Activated naive CD4-positive, alpha-beta T cell (primary cell): ENCODE measurements at regions not wholly inside any gene's neighbourhood (a gene's known extent, or its start where the extent isn't known, plus 50 kb on each side); places are given as distances from the start of the nearest gene placed in this dataset.
"Not testable (repeated sequence)": the region's sequence is repeated elsewhere in the genome, so short reads cannot be mapped to it uniquely, and the experiment has no call there.

Experiments used
- DNase-seq, 4 experiments: peaks; one replicate each; lab custom pipeline; 2025; lab: John Stamatoyannopoulos, UW

DNA sequence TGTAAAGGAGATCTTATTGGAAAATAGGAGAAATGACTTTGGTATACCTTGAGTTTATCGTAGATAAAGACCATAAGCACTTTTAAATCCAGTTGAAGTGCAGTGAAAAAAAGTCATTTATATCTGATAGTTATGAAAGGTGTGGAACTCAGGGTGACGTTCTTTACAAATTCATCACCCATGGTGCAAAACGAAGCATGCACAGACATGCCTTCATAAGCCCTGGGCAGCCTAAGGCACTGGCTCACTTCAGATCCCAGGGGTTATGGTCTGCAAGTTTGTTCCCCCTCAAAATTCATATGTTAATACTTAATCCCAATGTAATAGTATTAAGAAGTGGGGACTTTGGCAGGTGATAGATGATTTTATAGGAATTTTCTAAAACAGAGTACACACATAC is 1216.4 kb upstream of the USP15 start:
- DNase-seq = no peak

GRCh38 chr12:61044766-61045165 is 1215.4 kb upstream of the USP15 start:
- no peak for DNase-seq

DNA sequence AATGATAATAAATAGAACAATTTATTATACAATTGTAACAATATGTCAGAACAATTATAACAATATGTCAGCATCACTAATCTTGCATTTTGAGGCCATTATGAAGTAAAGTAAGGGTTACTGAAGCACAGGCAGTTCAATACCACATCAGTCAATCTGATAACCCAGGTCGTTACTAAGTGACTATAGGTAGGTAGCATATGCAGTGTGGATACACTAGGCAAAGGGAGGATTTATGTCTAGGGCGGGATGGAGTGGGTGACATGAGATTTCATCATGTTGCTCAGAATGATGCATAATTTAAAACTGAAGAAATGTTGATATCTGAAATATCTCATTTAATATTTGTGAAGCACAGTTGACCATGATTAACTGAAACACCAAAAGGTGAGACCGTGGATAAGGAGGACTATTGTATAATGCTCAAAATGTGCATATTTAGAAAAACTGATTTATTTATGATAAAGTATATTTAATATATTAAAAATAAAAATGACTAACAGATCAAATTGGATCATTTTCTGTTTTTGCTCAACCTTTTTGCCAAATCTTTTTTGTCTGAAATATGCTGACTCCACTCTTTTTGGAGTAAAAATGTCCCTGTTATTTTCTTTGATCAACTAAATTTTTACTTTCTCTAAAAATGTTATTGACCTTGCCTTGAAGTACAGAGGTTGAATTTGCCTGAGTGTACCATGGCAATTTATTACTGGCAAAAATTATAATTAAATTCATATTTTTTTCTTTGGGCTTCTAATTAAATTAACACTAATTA is 1189.4 kb upstream of the USP15 start:
- DNase-seq = no peak

GRCh38 chr12:61072717-61073116 is 1187.5 kb upstream of the USP15 start:
- no peak for DNase-seq

DNA sequence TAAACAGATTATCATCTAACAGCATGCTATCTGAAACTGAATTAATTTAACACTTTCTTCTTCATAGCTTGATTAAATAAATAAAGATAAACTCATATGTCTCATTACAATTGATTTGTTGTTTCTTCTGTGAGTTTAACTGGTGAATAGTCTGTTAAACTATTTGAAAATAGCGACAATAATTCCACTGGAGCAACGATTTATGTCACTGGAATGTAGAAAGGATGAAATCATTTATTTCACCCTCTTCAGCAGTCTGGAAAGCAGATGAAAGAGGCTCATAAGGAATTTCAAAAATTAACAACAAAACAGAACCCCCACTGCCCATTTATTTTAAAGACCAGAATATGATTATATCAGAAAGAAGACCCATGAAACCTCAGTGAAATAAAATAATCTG is 1165.1 kb upstream of the USP15 start:
- no peak for DNase-seq

DNA sequence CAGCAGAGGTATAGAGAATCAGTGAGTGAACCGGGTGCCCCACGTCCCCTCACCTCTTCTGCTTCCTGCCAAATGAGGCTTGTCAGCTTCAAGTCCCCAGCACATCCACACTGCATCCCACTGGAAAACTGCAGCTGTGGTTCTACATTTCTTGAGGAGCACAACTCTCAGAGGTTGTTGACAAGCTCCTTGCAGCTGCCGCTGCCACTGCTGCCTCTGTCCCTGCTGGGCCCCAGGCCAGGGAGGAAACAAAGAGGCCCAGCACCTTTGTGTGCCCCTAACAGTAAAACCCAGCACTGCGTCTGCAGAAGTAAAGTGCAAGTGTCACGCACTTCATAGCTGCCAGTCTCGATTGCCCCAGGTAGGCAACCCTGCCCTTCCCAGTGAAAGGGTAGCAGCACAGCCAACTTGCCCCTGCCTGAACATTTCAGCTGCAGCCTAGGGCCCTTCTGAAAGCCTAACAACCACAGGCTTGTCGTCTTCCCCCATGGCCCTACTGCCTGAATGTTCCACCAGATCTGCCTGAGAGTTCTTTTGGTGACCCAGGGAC is 1162.1 kb upstream of the USP15 start:
- DNase-seq = no peak

DNA sequence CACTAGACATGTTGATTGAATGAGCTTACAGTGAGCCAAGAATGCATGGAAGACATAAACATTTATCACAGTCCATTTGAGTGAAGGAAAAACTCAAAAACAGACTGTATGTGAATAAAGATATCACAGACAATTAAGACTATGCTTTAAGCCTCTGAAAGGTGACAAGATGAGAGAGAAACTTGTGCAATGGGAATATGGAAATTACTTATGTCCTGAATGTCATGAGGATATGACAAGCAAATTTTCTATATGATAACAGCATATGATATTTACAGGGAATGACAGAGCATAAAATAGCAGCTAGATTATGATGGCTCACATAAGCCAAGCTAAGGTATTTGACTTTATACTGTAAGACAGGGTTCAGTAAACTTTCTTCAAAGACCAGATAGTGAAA is 1153.1 kb upstream of the USP15 start:
- DNase-seq = no peak

DNA sequence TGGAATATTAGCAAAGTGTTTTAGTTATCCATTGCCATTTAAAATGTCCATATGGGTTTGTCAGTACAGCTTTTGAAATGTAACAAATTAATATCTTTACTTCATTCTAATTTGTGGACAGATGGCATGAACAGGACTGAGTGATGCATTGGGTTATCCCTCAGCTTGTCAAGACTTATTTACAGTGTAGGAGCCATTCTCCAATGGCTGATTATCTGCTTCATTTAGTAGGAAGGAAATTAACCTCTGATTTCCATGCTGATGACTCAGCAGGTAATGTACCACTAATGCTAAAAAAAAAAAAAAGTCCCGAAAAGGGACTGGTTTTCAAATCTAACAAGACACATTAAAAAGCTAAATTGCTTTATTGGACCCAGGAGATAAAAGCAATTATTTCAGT is 1149.0 kb upstream of the USP15 start:
- no peak for DNase-seq

- DNase-seq = no peak
These were observed 1122.4 kb upstream of the USP15 start for GRCh38 chr12:61137677-61138414.

DNA sequence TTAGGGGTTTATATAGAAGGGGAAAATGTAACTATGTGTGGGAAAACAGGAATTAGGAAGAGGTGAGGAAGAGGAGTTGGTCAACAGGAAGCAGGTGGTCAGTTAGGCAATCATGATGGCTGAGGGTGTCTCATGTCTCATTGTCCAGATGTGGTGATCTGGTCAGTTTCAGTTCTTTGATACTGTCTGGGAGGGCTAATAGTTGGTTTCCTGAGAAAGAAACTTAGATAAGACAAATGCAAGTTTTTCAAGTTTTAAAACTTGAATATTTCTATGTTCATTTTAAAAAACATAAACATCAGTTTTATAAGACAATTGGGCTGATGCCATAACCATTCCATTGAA is 1121.8 kb upstream of the USP15 start:
- DNase-seq = no peak

DNA sequence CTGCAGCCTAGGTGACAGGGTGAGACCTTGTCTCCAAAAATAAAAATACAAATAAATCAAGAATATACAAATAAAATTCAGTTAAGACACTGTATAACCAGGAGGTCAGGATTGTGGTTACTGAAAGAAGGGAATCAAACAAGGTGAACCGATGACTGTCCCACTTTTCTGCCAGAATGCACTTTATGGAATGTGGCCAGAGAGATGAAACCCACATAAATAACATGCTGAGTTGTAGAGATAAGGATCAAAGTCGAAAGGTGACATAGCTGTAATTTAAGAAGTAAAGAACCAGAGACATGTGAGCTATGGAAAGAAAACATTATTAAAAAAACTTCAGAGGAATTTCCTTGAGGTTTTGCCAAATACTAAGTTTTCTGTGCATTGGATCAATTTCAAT is 1098.2 kb upstream of the USP15 start:
- DNase-seq = no peak

DNA sequence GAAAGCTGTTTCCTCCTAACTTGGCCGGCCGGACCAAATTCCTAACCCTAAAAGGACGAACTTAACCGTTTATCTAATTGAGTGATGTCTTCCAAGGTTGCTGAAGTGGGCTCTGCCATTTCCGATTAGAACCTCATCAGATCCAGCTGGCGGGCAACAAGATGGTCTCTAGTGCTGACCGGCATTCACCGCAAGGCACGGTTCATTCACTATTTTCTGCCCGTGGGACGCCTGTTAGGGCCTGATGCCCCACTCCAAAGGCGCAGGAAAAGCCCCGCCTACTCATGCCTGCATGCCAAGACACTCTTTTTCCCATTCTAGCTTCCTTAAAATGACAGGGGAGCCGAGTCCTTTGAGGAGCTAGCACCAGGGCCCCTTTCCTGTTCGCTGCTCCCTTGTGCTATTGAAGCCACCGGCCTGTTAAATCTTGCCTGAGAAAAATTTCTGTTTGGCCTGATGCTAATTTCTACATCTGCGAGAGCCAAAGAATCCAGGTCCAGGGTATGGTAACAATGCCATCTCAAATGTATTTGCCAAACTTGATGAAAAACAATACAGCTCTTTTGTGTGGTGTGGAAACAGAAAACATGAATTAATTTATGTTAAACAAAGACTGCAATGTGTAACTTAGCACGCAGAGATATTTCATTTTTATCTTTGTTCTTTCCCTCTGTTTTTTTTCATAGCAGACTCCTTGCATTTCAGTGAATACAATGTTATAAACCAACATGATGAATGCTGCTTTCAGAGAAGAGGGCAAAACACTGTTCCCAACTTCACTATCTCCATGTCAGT is 1071.2 kb upstream of the USP15 start:
- DNase-seq = no peak

DNA sequence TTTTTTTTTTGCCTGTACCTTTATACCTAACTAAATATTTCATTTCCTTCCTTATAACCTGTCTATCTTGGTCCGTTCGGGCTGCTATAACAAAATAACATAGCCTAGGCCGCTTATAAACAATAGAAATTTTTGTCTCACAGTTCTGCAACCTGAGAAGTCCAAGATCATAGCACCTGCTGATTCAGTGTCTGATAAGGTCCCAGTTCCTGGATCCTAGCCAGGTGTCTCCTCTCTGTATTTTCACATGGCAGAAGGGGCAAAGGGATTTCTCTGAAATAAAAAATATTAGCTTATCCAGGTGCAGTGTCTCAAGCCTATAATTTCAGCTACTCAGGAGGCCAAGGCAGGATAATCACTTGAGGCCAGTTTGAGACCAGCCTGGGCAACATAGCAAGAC is 1046.6 kb upstream of the USP15 start:
- DNase-seq = no peak

GRCh38 chr12:61220337-61220736 is 1039.9 kb upstream of the USP15 start:
- DNase-seq = no peak

DNA sequence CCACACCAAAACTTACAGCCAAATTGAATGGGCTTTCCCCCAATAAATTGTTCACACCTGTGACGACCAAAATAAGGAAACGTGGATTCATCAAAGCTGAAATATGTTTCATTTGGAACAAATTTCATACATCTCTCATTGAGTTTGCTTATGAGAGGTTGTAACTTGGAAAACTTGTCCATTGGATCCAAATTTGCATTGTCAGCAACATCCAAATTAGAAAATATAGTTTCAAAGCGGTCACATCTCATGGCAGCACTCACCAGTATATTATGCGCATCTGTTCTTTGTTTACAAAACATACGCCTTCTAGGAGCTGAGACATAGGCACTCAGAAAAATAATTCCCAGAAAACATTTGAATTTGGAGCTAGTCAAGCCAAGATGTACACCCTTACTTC is 1028.2 kb upstream of the USP15 start:
- no peak for DNase-seq

GRCh38 chr12:61250303-61250702 is 1009.9 kb upstream of the USP15 start:
- no peak for DNase-seq

GRCh38 chr12:61251076-61251475 is 1009.1 kb upstream of the USP15 start:
- DNase-seq = no peak

- no peak for DNase-seq
These were observed 1006.0 kb upstream of the USP15 start for GRCh38 chr12:61254225-61254624.

DNA sequence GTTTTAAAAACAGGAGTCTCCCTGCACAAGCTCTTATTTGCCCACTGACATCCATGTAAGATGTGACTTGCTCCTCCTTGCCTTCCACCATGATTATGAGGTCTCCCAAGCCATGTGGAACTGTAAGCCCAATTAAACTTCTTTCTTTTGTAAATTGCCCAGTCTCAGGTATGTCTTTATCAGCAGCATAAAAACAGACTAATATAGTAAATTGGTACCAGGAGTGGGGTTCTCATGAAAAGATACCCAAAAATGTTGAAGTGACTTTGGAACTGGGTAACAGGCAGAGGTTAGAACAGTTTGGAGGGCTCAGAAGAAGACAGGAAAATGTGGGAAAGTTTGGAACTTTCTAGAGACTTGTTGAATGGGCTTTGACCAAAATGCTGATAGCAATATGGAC is 995.9 kb upstream of the USP15 start:
- DNase-seq = not testable (repeated sequence)

DNA sequence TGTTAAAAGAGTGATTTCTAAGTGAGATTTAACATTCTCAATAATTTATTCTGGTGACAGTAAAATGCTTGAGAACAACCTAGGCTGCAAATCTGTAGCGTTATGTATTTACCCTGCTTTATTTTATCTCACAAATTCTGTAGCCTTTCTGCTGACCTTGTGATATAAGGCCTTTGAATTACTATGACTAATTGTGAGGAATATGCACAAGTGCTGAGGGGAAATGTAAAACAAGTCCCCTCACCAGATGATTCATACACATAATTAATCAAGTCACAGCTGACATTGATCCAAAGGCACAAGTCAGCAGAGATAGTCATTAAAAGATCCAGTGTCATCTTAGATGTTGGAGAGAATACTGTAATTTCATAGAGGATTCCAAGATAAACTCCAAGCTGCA is 992.7 kb upstream of the USP15 start:
- DNase-seq = no peak

DNA sequence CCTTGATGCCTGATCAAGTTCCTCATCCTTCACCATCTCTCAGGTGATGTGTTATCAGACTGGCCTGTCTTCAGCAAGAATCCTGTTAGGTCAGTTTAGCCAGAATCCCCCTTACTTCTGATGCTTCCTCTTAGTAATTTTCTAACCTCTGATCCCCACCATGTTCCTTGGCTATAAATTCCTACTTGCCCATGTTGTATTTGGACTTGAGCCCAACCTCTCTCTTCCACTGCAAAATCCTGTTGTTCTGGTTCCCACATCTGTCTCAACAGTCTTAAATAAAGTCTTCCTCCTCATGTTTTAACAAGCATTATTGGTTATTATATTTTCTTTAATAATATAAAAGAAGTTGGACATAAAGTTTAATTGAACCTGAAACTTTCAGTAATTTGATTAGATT is 987.8 kb upstream of the USP15 start:
- DNase-seq = no peak

GRCh38 chr12:61282790-61283575 is 977.2 kb upstream of the USP15 start:
- no peak for DNase-seq
